HuH-7.5 (cell line): ENCODE measurements at regions not wholly inside any gene's neighbourhood (a gene's known extent, or its start where the extent isn't known, plus 50 kb on each side); places are given as distances from the start of the nearest gene placed in this dataset.

Experiments
- DNase-seq: peaks from one replicate; pipeline ENCODE4 v3.0.0; 2011; ENCODE audit warnings: low spot score

DNA sequence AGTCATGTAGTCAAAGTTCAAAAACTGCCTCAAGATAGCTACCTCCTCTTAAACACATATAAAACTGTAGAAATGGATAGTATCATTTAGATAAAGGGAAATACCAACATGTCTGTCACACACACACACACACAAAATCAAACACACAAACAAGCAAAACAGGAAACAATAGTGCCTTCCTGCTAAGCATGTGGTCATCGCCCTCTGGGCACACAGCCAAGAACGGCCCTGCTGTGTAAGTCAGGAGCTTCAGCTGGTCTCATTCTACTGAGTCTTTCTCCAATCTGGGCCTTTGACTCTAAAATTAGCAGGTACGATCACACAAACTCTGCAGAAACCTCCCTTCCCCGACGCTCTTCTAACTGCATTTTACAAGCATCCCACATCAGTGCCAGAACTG lies 272.2 kb upstream of the CHRNA7 start:
- no peak for DNase-seq

DNA sequence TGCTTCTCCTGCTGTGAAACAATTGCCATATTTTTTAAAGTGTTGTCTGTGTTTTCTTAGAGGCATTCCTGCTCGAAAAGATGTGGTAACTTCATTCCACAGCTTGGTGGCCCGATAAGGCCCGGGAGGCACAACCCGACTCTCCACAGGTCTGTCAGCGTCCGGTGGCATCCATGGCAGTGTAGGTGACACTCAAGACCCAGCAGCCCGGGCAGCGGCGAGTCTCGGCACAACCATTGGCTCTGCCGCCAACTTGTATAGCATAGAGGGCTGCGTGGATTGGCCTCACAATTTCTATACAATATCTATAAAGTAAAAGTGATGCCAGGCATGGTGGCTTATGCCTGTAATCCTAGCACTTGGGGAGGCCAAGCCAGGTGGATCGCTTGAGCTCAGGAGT lies 262.3 kb upstream of the CHRNA7 start:
- no peak for DNase-seq

DNA sequence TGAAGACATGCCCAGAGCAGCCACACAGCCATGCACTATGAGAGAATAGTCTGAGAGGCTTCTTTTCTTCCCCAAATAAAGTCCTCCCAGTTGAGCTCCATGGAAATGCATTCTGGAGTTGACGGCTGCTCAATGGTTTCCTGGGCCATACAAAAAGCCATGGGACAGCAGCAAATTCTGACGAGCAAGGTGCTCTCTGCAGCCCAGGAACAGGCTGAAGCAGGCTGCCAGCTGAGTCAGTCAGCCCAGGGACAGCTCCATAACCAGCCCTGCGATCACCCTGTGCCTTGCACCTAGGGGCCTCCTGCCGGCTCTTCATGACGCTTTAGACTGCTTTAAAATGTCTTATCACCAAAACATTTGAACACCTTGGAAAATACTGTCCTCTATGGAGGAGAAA lies 256.3 kb upstream of the CHRNA7 start:
- DNase-seq, result no peak

DNA sequence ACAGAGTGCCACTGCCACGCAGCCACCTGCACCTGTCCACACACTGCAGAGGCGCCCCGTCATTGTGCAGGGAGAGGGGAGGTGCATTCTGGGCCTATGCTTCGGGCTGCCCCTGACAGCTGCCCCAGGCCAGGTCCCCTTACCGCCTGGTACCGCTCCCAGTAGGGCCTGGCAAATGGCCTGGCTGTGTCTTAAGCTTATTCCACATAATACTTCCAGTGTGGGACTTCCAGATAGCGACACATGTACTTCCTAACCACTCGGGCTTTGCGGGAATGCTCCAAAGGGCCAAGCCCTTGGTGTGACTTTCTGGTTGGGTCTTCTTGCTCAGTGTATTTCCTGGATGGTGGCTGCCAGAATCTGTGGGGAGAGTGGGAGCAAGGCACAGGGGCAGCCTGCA lies 254.3 kb upstream of the CHRNA7 start:
- no peak for DNase-seq

DNA sequence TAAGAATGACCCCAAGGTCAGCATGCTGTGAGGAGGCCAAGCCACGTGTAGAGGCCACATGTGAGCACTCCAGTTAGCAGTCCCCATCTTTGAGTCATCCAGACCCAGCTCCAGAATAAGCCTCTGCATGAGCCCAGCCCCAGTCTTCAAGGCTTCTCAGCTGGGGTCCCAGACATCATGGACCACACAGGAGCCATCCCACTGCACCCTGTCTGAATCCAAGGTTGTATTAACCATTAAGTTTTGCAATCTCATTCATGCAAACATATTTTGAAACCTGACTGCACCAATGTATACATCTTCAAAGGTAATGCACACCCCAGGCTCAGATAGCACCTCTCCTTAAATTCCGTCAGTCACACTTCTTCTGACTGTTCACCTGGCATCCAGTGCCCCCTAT lies 249.1 kb upstream of the CHRNA7 start:
- DNase-seq, result no peak

DNA sequence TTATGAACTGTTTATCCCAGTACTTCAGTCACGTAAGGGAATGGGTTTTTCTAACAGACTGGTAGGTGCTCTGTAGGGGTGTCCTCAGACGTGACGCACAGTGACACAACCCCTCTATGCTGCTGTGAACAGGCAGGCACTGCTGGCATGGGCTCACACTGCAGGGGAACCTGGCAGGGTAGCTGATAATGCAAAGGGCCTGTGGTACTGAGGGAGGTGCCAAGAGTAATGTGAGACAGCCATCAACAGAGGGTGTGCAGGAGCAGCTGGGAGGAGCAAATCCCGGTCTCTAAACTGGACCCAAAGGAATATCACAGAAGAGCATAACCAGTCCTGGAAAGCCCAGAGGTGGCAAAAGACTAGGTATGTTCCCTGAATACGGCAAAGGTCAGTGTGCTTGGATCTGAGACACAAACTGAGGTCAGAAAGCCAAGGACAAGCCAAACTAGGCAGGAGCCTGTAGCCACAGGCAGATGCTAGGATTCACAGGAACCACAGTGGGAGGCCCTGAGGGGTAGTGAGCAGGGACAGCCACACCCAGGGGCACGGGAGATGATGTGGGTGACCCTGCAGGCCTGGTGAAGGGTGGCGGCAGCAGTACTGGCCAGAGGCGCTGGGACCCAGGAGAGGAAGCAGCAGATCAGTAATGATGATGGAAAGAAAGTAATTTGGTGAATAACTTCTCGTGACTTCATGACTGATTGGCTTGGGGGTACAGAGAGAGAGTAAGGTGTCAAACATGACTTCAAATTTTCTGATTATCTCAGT lies 248.1 kb upstream of the CHRNA7 start:
- no peak for DNase-seq

DNA sequence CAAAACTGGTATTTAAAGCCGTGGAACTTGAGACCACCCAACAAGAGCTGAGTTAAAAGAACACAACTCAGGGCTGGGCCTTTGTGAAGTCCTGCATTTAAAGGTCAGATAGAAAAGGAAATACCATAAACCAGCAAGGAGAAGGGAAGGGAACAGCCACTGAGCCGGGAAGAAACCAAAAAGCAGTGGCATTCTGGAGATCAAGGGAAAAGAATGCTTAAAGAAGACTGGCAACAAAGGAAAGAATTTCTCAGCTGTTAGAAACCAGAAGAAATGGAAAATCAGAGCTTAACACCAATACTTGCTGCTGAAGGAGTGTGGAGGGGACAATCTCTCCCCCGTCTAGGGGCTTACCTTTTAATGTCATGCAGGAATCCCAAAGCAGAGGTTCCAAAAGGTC lies 247.4 kb upstream of the CHRNA7 start:
- DNase-seq, result no peak

DNA sequence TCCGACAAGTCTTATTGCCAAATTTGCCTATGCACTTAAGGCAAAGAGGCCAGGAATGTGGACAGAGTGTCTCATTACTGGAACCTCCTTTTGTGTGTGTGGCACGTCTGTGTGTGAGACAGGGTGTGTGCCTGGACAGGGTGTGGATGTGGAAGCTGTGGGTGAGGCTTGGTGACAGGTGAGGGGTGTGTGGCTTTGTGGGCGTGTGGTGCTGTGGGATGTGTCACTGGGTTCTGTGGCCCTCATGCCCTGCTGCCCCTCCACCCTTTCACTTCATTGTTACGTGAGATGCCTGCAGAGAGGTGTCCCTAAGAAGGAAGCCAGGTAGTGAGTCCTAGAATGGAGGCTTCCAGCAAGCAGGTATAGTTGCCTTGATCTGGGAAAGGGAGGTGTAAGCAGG lies 244.0 kb upstream of the CHRNA7 start:
- DNase-seq, result no peak

DNA sequence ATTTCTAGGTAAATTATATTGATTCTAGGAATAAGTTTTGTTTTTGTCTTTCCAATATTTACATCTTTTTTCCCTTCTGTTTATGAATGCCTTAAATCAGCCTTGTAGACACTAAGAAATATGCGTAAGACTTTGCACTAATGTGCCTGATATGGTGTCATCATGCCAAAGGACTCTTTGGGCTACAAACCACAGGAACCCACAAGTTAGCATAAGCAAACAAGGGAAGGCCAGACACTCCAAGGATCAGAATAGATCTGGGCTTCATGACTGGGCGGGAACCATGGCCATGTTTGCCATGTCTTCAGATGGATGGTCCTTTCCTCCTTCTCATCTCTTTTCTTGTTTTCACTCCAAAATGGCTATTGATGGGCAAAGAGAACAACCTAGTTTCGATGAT lies 242.2 kb upstream of the CHRNA7 start:
- no peak for DNase-seq

DNA sequence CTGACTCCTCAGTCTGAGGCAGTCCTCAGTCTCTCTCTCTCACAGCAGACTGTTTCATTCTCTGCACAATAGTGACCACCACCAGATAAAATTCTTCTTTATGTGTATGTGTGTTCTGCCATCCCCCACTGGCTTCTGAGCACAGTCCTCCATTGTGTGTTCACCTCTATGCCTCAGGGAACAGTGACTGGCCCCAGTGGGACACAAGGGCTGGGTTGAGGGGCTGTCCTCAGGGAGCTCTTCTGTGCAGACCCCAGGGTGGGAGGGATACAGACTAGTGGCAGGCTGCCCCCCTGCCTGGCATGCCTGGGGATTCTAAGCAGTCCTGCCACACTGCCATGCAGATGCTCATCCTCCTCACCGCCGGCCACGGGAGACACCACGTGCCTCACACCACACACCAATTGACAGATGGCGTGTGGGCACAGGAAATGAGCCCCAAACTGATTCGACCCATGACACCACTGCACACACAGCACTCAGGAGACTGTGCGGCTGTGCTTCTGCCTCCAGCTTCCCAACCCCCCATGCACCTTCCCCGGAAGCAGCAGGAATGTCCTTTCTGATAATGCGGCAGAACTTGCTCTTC lies 237.6 kb upstream of the CHRNA7 start:
- no peak for DNase-seq

DNA sequence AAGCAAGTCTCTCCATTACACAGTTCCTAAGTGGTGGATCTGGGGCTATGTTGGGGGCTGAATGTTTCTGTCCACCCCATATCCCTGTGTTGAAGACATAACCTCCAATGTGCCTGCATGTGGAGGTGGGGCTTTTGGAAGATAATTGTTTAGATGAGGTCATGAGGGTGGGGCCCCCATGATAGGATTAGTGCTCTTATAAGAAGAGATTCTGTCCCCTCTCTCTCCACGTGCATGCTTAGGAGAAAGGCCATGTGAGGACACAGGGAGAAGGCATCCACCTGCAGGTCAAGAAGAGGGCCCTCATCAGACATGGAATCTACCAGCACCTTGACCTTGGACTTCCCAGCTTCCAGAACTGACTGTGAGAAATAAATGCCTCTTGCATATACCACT lies 231.0 kb upstream of the CHRNA7 start:
- DNase-seq, result no peak

DNA sequence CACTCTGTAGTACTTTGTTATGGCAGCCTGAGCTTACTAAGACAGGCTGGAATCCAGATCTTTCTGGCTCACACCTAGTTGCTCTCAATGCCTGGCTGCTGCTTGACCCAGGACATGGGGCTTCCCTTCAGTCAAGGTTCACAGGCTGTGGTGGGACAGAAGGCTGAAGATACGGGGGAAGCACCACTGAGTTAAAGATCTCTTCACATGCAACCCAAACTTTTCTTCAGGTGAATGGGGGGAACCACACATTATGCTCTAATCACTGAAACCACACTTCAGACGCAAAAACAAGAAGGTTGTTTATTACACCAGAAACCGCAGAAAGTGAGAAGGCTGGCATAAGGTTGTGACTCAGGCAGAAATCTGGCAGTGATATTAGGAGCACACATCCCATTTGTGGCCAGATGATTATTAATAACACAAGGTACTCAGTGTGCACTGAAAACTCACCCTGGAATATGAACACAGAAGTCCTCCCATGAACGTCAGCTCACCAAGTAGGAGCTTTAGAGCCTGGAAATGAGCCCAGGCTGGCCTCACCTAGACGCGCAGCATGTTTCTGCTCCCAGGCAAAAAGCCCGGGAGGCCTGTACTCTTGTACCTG lies 230.5 kb upstream of the CHRNA7 start:
- DNase-seq, result no peak

DNA sequence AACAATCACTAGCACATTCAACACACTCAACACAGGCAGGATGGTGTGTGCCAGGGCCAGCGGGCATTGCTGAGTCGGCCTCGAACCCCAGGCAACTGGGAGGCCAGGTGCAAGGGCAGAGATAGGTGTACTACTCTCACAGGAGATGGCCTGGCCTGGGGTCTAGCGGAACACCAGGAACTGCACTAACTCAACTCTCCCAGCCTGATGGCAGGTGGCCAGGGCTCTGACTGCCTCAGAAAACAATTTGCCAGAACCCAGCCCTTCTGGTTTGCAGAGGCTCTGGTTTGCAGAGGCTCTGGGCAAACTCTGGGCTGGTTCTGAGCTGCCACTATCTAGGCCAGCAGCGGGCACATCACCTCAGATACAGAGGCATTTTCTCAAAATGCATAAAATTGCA lies 229.2 kb upstream of the CHRNA7 start:
- no peak for DNase-seq

DNA sequence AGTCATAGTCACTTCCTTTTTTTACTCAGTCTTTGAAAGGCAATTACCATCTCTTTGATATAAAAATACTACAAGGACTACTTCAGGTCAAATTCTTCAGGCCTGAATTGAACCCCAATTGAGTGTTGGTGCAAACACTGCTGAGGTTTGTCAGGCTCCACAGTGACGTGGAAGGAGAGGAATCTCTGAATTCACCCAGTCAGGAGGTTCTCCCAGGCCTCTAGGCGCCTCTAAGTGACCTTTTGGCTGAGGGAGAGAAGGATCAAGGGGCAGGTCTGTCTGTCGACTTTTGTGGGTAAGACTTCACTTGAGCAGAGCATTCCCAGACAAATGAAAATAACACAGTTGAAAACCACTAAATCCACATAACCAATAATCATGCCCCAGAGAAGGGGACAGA lies 227.6 kb upstream of the CHRNA7 start:
- DNase-seq, result no peak

DNA sequence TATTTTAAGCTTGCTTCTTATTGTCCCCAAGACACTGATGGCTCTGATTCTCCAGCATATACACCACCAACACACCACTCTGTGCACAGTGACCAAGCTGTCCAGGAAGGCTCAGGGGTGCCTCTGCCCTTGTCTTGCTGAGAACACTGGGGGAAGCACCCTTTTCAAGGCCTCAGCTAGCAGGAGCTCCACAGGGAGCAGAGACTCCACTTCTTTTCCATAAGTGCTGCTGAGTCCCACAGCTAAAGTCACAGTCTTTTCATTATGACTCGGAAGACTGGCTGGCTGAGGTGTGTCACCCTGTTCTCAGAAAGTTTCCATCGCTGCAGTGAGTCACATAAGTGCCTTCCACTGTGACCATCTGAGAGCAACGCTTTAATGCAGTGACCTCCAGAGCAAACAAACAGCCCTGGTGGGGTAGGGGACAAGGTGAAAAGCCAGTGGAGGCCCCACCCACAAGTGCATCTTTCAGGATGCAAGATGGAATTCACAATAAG lies 226.9 kb upstream of the CHRNA7 start:
- no peak for DNase-seq

DNA sequence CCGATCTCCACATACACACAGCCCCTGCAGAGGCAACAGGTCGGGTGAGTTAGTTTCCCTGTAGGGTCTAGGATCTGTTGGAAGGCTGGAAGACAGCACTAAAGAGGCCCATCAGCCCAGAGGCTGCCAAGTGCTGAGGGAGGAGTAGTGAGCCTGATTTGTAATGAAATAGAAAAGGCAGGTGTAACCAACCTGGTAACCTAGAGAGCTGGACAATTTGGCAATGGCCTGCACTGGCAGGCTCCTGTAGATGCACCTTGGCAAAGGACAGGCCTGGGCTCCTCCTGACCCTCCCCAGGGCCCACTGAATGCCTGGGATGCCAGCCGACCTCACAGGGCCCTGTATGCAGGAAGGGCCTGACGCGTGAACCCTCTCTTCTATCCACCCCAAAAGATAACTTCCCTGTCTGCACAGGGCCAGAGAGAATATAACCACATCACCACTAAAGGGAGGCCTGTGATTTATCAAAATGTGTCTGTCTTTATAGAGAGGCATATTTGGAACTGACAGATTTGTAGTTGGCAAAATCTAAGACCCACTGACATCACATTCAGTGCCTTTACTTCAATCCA lies 225.1 kb upstream of the CHRNA7 start:
- DNase-seq, result no peak

DNA sequence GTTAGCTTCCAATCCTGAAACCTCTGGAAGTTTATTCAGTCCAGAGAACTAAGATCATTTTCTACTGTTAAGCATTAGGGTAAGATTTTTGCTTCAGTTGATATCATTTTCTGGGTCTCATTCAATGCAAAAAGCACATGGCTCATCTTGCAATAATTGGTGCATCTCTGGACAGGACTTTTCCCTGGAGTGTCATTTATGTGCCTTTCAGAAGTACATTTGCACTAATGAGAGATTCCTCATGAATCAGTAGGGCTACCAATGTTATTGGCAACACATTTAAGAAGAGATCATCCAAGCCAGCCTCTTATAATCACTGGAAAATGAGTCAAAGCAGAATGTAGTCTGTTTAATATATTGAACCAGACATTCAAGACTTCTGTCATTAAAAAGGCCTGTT lies 224.2 kb upstream of the CHRNA7 start:
- DNase-seq, result no peak

DNA sequence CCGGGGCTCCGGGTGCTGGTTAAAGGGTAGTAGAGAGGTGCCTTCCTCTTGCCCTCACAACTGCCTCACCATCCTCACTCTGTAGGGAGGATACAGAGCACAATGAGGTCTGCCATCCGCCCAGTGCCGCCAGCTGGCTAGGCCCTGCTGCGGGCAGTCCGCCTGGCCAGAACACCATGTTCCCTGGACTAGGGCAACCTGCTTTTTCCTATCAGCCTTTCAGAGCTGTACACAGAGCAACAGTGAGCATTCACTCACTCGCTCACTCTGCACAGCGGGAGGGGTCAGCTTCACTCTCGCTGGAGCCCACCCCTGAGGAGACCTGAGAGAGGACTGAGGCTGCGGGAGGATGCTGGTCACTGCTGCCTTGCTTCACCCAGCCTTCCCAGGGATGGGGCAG lies 218.7 kb upstream of the CHRNA7 start:
- no peak for DNase-seq

DNA sequence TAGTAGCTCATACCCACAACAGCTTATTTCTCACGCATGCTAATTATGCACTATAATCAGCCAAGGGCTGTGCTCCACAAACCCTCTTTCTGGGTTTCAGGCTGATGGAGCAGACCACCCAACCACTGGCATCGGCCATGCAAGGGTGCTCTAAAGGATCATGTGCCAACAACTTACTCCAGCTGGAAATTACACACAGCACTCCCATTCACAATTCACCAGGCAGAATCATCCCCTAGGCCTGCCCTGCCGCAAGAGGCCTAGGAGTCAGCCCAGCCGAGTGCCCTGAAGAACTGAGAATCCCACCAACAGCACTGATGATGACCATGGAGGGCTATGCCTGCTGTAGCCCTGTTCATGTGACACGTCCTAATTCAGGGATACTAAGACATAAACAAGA lies 216.2 kb upstream of the CHRNA7 start:
- no peak for DNase-seq

DNA sequence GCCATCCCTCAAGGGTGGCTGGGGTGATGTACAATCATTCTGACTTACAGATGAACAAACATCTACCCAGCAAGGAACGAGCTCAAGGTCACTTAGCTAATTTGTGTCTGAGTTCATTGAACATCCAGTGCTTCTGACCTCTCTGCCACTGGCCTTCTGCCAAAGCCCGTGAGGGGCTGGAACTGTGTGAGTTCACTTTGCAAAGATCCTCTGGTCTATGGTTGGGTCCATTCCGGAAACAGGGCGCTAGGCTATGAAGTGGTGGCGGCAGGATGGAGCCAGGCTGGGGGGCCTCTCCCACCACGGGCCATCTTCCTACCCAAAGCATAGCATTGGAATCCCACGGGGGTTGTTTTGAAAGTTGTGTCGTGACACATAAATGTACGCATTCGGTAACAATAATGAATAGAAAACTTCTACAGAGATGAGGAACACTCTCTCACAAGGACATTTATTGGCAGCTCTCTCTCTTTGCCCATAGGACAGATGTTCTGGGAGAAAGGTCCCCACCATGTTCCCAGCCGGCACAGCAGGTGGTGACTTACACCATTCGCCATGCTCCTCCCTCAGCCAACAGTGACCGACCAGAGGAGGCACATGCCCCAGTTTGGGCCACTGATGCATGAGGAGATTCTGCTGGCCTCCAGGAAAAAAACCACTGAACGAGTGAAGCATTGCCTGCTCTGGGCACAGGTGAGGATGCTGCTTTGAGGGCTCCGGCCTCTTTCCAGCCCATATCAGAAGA lies 214.7 kb upstream of the CHRNA7 start:
- no peak for DNase-seq

DNA sequence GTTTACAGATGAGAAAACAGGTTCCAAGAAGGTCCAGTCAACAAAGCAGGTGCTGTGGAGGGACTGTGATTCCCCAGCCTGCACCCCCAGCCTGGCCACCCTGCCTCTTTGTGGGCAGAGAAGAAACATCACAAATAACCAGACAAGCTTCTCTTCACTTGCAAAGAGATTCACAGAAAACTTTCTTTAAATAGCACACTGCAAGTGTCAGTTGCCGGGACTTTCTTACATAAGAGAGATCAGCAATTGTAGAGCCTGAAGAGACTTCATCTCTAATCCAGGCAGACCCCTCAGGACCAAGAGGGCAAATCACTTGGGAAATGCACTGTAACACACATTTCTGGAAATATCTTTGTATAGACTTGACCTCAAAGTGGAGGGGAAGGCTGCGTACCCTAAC lies 207.9 kb upstream of the CHRNA7 start:
- no peak for DNase-seq

DNA sequence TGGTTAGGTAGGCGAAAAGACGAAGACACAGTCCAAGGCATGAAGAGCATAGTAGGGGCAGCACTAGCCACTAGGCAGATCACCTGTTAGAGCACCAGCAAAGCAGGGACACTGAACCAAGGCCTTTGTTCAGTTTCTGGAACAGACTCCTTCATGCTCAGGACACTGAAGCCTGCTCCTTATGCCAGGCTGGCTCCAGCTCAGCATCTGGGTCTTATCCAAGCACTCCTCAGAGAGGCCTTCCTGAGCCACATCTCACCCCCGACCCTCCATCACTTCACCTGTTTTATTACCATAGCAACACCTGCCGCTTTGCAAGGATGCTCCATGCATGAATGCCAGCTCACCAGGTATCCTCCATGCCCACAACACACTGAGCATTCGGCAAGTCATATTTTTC lies 206.3 kb upstream of the CHRNA7 start:
- no peak for DNase-seq

DNA sequence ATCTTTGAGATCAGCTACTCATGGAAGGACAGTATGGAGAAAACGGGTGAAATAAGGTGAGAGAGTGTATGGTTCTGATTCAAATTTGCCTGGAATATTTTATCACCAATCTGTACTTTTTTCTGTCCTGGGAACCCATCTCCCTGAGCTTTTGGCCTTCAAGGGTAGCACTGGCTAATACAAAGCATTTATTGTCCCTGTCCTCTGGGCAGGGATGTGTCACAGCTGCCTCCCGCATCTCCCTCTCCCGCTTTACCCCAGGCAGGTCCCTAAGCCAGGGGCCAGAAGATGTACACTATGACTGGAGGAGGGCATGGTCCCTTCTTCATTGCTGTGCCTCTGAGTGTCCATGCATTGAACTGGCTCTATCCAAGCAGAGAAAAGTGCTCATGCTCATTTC lies 201.7 kb upstream of the CHRNA7 start:
- no peak for DNase-seq
